H9 (cell line): ENCODE measurements at regions not wholly inside any gene's neighbourhood (a gene's known extent, or its start where the extent isn't known, plus 50 kb on each side); places are given as distances from the start of the nearest gene placed in this dataset.

Experiments used
- DNase-seq: peaks from one replicate; pipeline ENCODE4 v3.0.0-alpha.2; 2017
- H2AFZ ChIP-seq: one replicate; pipeline ENCODE4 v1.6.1; 2013; ENCODE audit warnings: mild to moderate bottlenecking, low read length, control low read depth, moderate library complexity
- H2AK5ac ChIP-seq: 2 replicates; pipeline ENCODE4 v1.6.1; 2013; ENCODE audit warnings: low read length, control low read depth, mixed read lengths; ENCODE audit not compliant: insufficient read length
- H2BK120ac ChIP-seq: one replicate; pipeline ENCODE4 v1.6.1; 2013; ENCODE audit warnings: low read depth, mild to moderate bottlenecking, low read length, control low read depth, inconsistent platforms; ENCODE audit not compliant: poor library complexity, severe bottlenecking
- H2BK12ac ChIP-seq: 2 replicates; pipeline ENCODE4 v1.6.1; 2013; ENCODE audit warnings: low read length, control low read depth, mixed read lengths, low read depth; ENCODE audit not compliant: insufficient read length
- H2BK15ac ChIP-seq: 2 replicates; pipeline ENCODE4 v1.6.1; 2013; ENCODE audit warnings: low read depth, low read length, control low read depth
- H2BK20ac ChIP-seq: one replicate; pipeline ENCODE4 v1.6.1; 2013; ENCODE audit warnings: low read depth, mild to moderate bottlenecking, low read length, control low read depth, inconsistent platforms; ENCODE audit not compliant: poor library complexity, severe bottlenecking
- H2BK5ac ChIP-seq: 2 replicates; pipeline ENCODE4 v1.6.1; 2013; ENCODE audit warnings: low read length, control low read depth, mixed read lengths; ENCODE audit not compliant: insufficient read length
- H3K14ac ChIP-seq: 2 replicates; pipeline ENCODE4 v1.6.1; 2013; ENCODE audit warnings: low read length, control low read depth; ENCODE audit not compliant: insufficient read depth
- H3K18ac ChIP-seq: 2 replicates; pipeline ENCODE4 v1.6.1; 2013; ENCODE audit warnings: low read depth, mild to moderate bottlenecking, mixed read lengths, low read length, control low read depth; ENCODE audit not compliant: insufficient read length
- H3K23ac ChIP-seq: 2 replicates; pipeline ENCODE4 v1.6.1; 2013; ENCODE audit warnings: low read length, control low read depth, mixed read lengths, low read depth; ENCODE audit not compliant: insufficient read length
- H3K23me2 ChIP-seq: 2 replicates; pipeline ENCODE4 v1.6.1; 2013; ENCODE audit warnings: low read depth, mild to moderate bottlenecking, mixed read lengths, low read length, control low read depth; ENCODE audit not compliant: insufficient read length, poor library complexity, severe bottlenecking
- H3K27ac ChIP-seq: 2 replicates; pipeline ENCODE4 v1.5.1; 2013; ENCODE audit warnings: low read length, control low read depth, mixed read lengths, low read depth; ENCODE audit not compliant: insufficient read length
- H3K27me3 ChIP-seq: 2 replicates; pipeline ENCODE4 v1.6.1; 2013; ENCODE audit warnings: low read length, control low read depth, inconsistent platforms; ENCODE audit not compliant: insufficient read depth
- H3K4ac ChIP-seq: 2 replicates; pipeline ENCODE4 v1.6.1; 2013; ENCODE audit warnings: low read depth, mild to moderate bottlenecking, control low read depth, inconsistent platforms, low read length, moderate library complexity
- H3K4me1 ChIP-seq: 2 replicates; pipeline ENCODE4 v1.6.1; 2013; ENCODE audit warnings: low read length, control low read depth, inconsistent platforms; ENCODE audit not compliant: insufficient read depth
- H3K4me2 ChIP-seq: 2 replicates; pipeline ENCODE4 v1.6.1; 2013; ENCODE audit warnings: low read length, control low read depth, mixed read lengths; ENCODE audit not compliant: insufficient read length, insufficient read depth
- H3K56ac ChIP-seq: 2 replicates; pipeline ENCODE4 v1.6.1; 2013; ENCODE audit warnings: low read depth, mild to moderate bottlenecking, mixed read lengths, low read length, control low read depth; ENCODE audit not compliant: insufficient read length
- H3K79me1 ChIP-seq: 2 replicates; pipeline ENCODE4 v1.6.1; 2013; ENCODE audit warnings: low read depth, mild to moderate bottlenecking, moderate library complexity, low read length, control low read depth, inconsistent platforms; ENCODE audit not compliant: insufficient read depth, poor library complexity, severe bottlenecking
- H3K79me2 ChIP-seq: 2 replicates; pipeline ENCODE4 v1.6.1; 2013; ENCODE audit warnings: low read length, control low read depth, inconsistent platforms; ENCODE audit not compliant: insufficient read depth
- H3K9ac ChIP-seq: 2 replicates; pipeline ENCODE4 v1.6.1; 2013; ENCODE audit warnings: low read length, control low read depth, mixed read lengths; ENCODE audit not compliant: insufficient read length; ENCODE audit errors: extremely low read depth
- H3K9me3 ChIP-seq: one replicate; pipeline ENCODE4 v1.6.1; 2013; ENCODE audit warnings: low read depth, low read length, inconsistent platforms; ENCODE audit not compliant: control insufficient read depth
- H3T11ph ChIP-seq: one replicate; pipeline ENCODE4 v1.6.1; 2013; ENCODE audit warnings: mild to moderate bottlenecking, low read length, control low read depth, inconsistent platforms
- H4K20me1 ChIP-seq: one replicate; pipeline ENCODE4 v1.6.1; 2013; ENCODE audit not compliant: control insufficient read depth, insufficient read length, insufficient read depth
- H4K5ac ChIP-seq: 2 replicates; pipeline ENCODE4 v1.6.1; 2013; ENCODE audit warnings: low read depth, mild to moderate bottlenecking, mixed read lengths, low read length, control low read depth; ENCODE audit not compliant: insufficient read length
- H4K8ac ChIP-seq: replicated peaks from 2 replicates; pipeline ENCODE4 v1.6.1; 2013; ENCODE audit warnings: low read length, control low read depth, mixed read lengths, low read depth; ENCODE audit not compliant: insufficient read length
- H4K91ac ChIP-seq: 2 replicates; pipeline ENCODE4 v1.6.1; 2013; ENCODE audit warnings: low read depth, mild to moderate bottlenecking, moderate library complexity, mixed read lengths, low read length, control low read depth; ENCODE audit not compliant: insufficient read length
- H3K27ac Mint-ChIP-seq, 3 experiments: 2 replicates in 2 of 3; 3 replicates in 1 of 3; pipeline ENCODE4 v1.8.0; 2020 to 2021; ENCODE audit warnings: mixed read lengths in 3 of 3, mild to moderate bottlenecking in 1 of 3, moderate library complexity in 1 of 3
- H3K27me3 Mint-ChIP-seq: 2 replicates; pipeline ENCODE4 v1.8.0; 2021; ENCODE audit warnings: low read depth, mild to moderate bottlenecking, moderate library complexity, mixed read lengths
- H3K36me3 Mint-ChIP-seq, 3 experiments: 2 replicates in 2 of 3; 3 replicates in 1 of 3; pipeline ENCODE4 v1.8.0; 2020 to 2021; ENCODE audit warnings: low read depth in 3 of 3, mixed read lengths in 3 of 3; ENCODE audit not compliant: insufficient read depth in 1 of 3
- H3K4me1 Mint-ChIP-seq, 2 experiments: 2 replicates each; pipeline ENCODE4 v1.8.0; 2020; ENCODE audit warnings: mixed read lengths in 2 of 2
- H3K4me3 Mint-ChIP-seq, 2 experiments: 2 replicates in 1 of 2; 3 replicates in 1 of 2; pipeline ENCODE4 v1.8.0; 2020 to 2021; ENCODE audit warnings: mild to moderate bottlenecking in 2 of 2, mixed read lengths in 2 of 2, moderate library complexity in 1 of 2
- H3K9me3 Mint-ChIP-seq, 2 experiments: 2 replicates in 1 of 2; 3 replicates in 1 of 2; pipeline ENCODE4 v1.8.0; 2020; ENCODE audit warnings: mild to moderate bottlenecking in 2 of 2, mixed read lengths in 2 of 2, moderate library complexity in 1 of 2
- CTCF ChIP-seq: fragments of 200-600 bp; sonication (generic); conservative IDR thresholded peaks from 3 replicates; pipeline ENCODE4 v1.8.0; 2021; ENCODE audit warnings: antibody characterized with exemption, mild to moderate bottlenecking
- WGBS: extraction: QIAGEN DNeasy Blood & Tissue Kit; methylation state at CpG from one replicate; pipeline ENCODE4 v1.1.7; 2013; ENCODE audit warnings: missing lambda C conversion rate, low lambda C conversion rate, mixed read lengths; ENCODE audit not compliant: insufficient read length; ENCODE audit errors: extremely low coverage; 5-methylcytosine and 5-hydroxymethylcytosine counted together

GRCh38 chr6:130748041-130748440 lies 79.2 kb upstream of the SMLR1 start:
- no peak overlapping the region for H3K56ac ChIP-seq
- H3K4me2 ChIP-seq = no peak overlapping the region
- H3T11ph ChIP-seq = no peak overlapping the region
- H3K23ac ChIP-seq = no peak overlapping the region
- H4K20me1 ChIP-seq = no peaks in the 10 kb centered on the region
- H3K4me3 Mint-ChIP-seq = no peak overlapping the region
- no peak overlapping the region for H2BK120ac ChIP-seq
- WGBS = no CpG with 5 or more reads among the region's 1 CpG
- H3K27ac ChIP-seq = no peak overlapping the region
- no peak overlapping the region for H3K14ac ChIP-seq
- H2BK15ac ChIP-seq = no peak overlapping the region
- H3K27me3 ChIP-seq = no peaks in the 10 kb centered on the region
- peaks cover 9 to 12% of the 10 kb centered on the region in 2 experiments for H3K4me1 Mint-ChIP-seq
- no peak overlapping the region for H4K5ac ChIP-seq
- no peak overlapping the region for H2AFZ ChIP-seq
- H3K79me2 ChIP-seq = no peaks in the 10 kb centered on the region
- no peak for TF ChIP-seq CTCF
- no peak overlapping the region for H3K9ac ChIP-seq
- no peaks in the 10 kb centered on the region for H3K79me1 ChIP-seq
- peaks cover 13% of the 10 kb centered on the region for H3K9me3 ChIP-seq
- H4K8ac ChIP-seq = no peak overlapping the region
- H3K27me3 Mint-ChIP-seq = no peaks in the 10 kb centered on the region
- no peaks in the 10 kb centered on the region for H3K23me2 ChIP-seq
- H3K4me1 ChIP-seq = no peaks in the 10 kb centered on the region; the same call in 1 of the 2 replicates
- H2BK5ac ChIP-seq = no peak overlapping the region
- H2AK5ac ChIP-seq = no peak overlapping the region
- no peak for DNase-seq
- no peak overlapping the region for H3K27ac Mint-ChIP-seq
- no peak overlapping the region for H3K4ac ChIP-seq
- peaks cover 2 to 22% (median 18%) of the 10 kb centered on the region in 3 experiments; a peak in 6 of 7 replicates for H3K36me3 Mint-ChIP-seq
- H2BK20ac ChIP-seq = no peak overlapping the region
- no peak overlapping the region for H2BK12ac ChIP-seq
- H3K18ac ChIP-seq = no peak overlapping the region
- H4K91ac ChIP-seq = no peak overlapping the region
- H3K9me3 Mint-ChIP-seq = peaks cover 9 to 21% of the 10 kb centered on the region in 2 experiments
